Activated CD4-positive, alpha-beta T cell treated with anti-CD3 and anti-CD28 coated beads, Interleukin-2, amount 50 U/mL, for 16 hours (primary cell): ENCODE measurements at regions not wholly inside any gene's neighbourhood (a gene's known extent, or its start where the extent isn't known, plus 50 kb on each side); places are given as distances from the start of the nearest gene placed in this dataset.
A peak's percentile ranks its signal among the peaks of the same experiment; 100 is the strongest.

ENCODE experiments used
- DNase-seq: peaks from one replicate; pipeline ENCODE4 v3.0.0-alpha.2; 2020

DNA sequence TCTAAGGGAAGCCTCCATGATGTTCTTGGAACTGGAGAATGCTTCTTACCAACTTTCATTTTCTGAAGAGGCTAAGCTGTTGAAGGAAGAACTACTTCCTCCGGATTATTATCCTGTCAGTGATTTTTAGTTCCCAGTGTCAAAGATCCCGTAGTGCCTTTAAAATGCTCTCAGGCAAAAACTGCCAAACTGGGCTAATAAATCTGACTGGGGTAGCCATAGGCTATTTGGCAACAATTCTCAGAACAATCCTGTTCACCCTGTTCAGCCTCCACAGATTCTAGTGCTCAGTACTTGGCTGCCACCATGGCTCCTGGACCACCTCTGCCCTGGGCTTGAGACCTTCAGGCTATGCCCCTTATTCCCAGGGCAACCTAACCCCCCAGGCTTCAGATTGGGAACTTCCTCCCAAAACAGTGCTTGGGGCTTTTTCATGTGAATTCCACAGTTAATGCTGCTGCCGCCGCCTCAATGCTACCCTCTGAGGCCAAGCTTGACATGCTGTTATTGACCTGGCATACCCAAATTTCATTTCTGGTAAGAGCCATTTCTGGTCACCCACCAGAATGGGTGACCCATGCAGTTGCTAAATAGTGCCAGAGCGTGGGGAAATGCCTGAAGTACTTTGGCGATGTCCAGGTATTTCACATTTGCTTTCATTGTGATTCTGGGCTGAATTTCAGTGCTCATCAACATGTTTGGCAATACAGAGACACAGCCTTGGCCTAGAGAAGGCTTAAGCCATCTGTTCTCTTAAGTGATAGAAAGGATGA, 110.0 kb upstream of the ARHGAP5 start:
- no peak for DNase-seq

DNA sequence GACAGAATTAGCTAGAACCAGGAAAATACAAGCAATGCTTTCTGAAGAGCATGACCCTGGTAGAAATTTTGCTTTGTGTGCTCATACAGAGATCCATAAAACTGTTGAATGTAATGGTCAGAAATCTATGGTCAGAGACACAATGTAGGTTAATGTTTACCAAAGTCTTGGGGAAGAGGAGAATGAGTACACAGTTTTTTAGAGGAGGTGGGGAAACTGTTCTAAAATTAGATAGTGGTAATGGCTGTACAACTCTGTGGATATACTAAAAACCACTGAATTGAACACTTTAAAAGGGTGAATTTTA, 109.5 kb upstream of the ARHGAP5 start:
- DNase-seq, result no peak

DNA sequence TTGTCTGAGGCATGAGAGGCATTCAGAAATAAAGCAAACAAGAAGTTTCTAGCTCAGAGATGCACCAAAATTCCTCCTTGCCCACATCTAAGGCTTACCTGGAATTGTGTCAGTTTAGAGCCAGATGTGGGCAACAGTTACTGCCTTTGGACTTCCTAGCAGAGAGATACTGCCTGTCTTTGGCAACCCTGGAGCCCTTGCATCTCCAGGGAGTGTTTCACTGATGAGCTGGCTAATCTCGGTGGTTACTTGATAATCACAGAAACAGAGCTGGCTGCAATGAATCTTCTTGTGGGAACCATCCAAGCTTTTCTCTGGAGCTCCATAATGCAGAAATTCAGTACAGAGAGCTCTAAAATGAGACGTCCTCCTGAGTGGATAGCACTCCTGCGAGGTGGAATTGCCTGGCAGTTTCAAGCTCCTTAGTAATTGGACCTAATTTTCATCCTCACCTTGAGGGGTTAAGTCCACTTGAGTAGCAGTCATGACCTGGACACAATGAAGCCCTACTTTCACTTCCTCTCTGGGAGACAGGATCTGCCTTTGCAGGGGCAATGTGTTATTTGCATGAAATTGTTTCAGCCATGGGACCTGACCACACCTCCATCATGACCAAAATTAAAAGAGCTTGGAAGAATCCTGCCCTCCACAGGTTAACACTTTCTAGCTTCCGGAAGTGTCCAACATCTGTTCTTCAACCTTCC, 108.8 kb upstream of the ARHGAP5 start:
- DNase-seq, result no peak

DNA sequence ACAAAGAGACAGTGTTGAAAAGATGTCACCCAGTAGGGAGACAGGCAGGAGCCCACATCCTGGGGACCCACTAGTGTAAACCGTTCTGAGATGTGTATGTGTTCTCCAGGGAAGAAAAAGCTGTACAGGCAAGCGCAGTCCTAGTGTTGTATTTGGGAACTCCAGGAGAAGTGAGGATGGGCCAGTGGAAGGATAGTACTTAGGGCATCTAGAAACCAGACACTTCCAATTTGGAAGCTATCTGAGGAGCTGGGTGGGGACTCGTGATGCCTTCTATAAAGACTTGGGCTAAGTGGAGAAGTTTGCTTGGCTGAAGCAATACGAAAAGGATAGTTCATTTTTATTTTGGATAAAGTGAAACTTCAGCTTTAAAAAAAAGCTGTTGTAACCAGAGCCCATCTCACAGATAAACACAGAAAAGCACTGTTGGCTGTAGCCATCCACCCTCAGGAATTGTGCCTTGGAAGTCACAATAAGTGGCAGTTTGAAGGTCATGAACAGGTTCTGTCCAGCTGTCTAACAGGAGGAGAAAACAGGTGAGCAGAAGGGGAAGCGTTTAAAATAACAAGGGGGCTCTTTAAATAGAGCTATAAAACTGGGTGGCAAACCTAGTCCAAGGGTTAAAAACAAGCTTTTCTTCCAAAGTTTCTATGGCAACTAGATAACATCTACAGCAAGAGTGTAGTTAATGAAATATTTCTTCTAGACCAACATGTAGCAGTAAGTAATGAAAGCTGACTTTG, 108.0 kb upstream of the ARHGAP5 start:
- DNase-seq, result no peak

DNA sequence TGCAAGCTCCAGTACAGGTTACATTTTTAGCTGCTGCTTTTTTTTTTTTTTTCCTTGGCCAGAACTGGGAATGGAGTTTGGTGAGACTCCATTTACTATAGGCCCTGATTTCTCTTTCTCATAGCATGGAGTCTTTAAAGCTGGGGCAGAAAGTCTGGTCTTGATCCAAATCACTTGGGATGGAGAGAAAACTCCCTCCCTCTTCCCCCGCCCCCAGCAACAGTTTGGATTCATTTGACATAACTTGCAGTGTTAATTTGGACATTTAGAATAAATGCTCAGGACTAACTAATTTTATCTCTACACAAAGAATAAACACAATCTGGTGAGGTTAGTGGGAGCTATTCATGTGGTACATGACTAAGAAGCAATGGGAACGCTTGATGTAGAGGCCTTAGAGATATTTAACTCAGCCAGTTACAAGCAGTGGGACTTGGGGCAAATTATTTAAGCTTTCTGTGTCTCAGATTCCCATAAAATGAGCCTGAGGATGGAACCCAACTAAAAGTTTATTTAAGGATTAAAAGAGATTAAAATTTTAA, 107.3 kb upstream of the ARHGAP5 start:
- no peak for DNase-seq

DNA sequence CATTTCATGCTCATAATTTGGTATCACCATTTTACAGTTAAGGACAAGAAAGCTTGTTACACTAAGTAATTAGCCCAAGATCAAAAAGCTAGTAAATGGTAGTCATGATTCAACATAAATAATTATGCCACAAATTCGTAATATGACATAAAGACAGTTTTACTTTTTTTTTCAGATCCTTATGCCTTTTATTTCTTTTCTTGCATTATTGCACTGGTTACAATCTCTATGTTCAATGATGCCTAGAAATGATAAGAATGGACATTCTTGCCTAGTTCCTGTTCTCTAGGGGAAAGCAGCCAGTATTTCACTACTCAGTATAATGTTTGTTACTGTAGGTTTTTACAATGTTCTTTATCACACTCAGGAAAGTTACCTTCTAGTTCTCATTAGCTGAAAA, 106.4 kb upstream of the ARHGAP5 start:
- no peak for DNase-seq

DNA sequence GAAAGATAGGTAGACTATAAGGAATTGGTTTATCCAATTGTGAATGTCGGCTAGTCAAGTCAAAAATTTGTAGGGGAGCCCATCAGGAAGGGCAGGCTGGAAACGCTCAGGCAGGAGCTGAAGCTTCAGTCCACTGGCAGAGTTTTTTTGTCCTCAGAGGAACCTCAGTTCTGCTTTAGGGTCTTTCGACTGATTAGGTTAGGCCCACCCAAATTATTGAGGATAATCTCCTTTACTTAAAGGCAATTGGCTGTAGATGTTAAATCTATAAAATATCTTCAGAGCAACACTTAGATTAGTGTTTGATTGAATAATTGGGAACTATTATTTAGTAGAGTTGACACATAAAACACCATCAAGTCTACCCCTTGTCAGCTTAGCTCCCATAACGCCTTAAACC, 105.5 kb upstream of the ARHGAP5 start:
- DNase-seq, result no peak

DNA sequence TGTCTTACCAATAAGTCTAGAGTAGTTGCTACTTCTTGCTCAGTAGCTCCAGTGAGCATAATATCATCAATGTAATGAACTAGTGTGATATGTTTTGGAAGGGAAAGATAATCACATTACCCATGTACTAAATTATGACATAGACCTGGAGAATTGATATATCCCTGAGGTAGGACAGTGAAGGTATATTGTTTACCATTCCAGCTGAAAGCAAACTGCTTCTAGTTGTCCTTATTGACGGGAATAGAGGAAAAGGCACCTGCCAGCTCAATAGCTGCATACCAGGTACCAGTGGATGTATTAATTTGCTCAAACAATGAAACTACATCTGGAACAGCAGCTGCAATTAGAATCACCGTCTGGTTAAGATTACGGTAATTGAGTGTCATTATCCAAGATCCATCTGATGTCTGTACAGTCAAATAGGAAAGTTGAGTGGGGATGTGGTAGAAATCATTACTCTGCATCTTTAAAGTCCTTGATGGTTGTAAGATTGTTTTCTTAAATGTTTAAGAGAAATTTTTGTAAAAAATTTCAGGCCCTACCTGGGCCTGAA, 100.0 kb upstream of the ARHGAP5 start:
- no peak for DNase-seq

DNA sequence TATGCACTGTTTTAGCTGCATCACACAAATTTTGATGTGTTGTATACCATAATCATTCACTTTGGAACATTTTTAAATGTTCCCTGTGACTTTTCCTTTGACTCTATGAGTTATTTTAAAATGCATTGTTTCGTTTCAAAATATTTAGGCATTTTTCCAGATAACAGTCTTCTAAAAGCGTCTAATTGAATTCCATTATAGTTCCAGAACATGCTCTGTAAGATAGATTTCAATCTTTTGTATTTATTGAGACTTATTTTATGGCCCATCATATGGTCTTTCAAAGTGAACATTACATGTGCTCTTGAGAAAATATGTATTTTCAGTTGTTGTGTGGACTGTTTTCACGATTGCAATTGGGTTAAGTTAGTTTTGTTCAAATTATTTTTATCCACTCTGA, 98.7 kb upstream of the ARHGAP5 start:
- DNase-seq, result no peak

DNA sequence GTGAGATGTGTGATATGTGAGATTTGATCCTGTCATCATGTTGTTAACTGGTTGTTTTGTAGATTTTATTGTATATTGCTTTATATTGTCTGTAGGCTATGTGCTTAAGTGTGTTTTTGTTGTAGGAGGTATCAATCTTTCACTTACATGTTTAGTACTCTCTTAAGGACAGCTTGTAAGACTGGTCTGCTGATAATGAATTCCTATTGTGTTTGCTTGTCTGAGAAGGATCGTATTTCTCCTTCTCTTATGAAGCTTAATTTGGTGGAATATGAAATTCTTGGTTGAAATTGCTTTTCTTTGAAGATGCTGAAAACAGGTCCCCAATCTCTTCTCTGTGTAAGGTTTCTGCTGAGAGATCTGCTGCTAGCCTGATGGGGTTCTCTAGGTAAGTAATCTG, 94.5 kb upstream of the ARHGAP5 start:
- no peak for DNase-seq

DNA sequence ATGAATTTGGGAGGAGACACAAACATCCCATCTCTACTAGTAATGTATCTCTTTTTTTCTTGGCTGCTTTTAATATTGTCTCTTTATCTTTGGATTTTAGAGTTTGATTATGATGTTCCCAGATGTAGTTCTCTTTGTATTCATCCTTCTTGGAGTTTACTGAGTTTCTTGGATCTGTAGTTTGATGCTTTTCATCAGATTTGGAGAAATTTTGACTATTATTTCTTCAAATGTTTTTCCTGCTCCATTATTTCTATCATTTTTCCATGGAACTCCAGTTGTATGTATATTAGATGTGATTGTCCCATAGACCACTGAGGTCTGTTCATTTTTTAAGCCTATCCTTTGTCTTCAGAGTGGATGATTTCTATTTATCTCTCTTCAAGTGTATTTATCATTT, 90.7 kb upstream of the ARHGAP5 start:
- DNase-seq, result no peak

DNA sequence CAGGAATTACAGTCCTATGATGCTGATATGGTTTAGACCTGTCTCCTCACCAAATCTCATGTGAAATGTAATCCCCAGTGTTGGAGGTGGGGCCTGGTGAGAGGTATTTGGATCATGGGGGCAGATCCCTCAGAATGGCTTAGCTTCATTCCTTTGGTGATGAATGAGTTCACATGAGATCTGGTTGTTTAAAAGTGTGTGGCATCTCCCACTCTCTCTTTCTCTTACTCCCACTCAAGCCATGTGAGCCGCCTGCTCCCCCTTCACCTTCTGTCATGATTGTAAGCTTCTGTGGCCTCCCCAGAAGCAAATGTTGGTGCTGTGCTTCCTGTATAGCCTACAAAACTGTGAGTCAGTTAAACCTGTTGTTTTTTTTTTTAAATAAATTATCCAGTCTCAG, 89.4 kb upstream of the ARHGAP5 start:
- no peak for DNase-seq

DNA sequence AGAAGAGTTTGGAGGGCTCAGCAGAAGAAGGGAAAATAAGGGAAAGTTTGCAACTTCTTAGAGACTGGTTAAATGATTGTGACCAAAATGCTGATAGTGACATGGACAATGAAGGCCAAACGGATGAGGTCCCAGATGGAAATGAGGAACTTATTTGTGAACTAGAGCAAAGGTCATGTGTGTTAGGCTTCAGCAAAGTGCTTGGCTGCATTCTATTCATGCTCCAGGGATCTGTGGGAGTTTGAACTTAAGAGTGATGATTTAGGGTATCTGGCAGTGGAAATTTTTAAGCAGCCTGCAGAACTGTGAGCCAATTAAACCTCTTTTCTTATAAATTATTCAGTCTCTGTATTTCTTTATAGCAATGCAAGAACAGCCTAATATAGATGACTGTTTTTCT, 88.9 kb upstream of the ARHGAP5 start:
- no peak for DNase-seq

DNA sequence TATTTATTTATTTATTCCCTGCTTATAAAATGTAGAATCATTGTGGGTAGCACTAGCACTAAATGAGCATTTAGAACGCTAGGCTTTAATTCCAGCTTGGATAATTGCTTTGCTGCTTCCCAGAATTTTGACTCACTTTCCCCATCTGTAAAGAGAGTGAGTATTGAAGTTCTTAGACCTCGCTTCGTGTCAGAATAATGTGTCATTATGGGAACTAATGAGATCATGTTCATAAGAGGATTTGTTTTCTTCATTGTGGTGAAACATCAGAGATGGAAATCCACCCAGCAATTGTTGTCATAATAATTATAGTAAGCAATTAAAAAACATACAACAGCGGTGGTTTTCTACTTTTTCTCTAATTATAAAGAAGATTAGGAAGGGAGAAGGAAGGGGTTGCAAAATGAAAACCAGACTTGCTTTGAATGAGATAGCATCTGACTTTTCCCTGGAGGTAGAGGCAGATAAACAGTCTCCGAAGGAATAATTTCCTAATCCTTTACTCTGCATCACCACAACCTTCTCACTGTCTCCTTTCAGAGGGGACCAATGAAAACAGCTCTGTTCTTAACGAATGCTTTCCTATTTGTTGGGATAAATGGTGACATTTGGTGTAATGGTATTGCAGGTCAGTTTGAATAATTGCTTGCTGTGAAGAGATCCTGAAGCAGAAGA, 86.8 kb upstream of the ARHGAP5 start:
- no peak for DNase-seq

DNA sequence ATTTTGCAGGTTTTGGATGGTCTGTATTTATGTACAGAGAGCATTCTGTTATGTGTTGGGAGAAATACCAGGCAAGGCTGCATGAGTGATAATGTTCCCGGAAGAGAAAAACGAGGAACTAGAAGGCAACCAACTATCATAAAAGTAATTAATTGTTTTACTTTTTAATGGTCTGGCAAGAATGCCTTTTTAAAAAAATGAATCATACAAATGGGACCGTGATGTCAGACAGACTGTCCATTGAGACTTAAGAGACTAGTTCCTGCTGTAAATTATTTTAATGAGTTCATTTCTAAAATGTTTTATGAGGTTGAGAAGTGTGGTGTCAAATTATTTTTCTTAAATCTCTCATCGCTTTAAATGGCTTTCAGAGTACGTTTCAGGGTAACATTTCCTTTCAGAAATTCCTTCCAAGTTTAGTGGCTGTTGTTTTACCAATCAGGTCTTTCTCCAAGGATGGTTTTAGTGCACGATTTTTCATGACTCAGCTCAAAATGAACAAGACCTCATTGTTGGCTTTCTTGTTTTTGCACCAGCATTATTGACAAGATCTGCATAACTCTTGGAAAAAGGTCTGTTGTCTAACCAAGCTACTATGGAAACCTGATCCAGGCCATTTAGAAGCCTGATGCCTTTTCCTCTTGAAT, 86.1 kb upstream of the ARHGAP5 start:
- DNase-seq, result no peak

DNA sequence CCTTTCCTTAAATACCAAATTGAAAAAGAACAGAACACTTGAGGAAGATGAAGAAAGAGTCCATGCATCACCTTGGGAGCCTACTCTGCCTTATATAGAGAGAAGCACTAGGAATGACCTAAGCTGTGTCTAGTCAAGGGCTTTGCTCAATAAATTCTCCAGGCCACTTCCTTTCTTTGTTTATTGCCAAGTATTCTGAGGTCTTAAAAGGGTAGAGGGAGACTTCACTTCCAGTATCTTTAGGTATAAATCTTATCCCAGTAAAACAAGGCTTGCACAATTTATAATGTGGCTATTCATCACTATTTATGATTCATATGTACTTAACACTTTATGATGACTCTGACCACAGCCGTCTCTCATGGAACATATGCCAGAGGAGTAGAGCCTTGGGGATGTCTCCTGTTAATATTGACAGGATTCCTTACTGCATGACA, 85.1 kb upstream of the ARHGAP5 start:
- DNase-seq, result no peak

DNA sequence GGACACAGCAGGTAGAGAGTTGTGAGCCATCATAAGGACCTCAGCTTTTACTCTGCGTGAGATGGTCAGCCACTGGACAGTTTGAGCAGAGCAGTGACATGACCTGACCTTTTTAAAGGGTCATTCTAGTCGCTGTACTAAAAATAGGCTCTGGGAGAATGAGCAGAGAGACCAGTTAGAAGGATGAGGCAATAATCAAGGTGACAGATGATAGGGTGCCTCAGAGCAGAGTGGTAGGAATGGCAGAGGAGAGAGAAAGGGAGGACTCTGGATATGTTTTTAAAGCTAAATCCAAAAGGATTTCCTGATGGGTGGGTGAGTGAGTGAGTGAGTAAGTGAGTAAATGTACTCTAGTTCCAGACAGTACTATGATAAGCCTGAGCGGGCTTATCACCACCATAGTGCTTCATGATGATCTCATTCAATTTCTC, 83.6 kb upstream of the ARHGAP5 start:
- DNase-seq, result no peak

DNA sequence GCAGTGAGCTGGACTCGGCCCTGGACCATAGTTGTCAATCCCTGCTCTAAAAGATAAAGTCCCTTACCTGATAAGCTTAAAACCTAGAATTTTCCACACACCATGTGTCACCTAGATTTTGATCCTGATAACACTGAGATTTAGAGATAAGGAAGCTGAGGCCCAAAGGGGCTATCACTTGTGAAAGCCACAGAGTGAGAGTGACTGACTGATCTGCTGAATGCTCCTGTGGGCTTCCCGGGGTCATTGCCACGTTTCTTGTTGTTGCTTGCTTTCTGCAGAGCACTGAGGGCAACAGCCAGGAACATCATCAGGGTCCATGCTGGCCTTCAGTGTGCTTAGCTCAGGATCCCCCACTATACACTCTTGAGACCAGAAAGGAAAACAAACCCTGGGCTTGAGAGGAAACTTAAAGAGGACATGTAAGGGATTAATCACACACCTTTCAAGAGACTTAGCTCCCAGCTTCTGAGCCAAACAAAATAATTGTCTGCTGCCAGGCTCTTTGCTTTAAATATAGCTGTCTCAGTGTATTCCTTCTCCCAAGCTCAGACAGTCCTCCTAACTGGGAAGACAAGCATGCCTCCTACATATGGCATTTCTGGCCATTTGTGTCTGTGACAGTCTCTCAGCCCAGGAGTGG, 82.6 kb upstream of the ARHGAP5 start:
- peak; percentile 3 for DNase-seq

DNA sequence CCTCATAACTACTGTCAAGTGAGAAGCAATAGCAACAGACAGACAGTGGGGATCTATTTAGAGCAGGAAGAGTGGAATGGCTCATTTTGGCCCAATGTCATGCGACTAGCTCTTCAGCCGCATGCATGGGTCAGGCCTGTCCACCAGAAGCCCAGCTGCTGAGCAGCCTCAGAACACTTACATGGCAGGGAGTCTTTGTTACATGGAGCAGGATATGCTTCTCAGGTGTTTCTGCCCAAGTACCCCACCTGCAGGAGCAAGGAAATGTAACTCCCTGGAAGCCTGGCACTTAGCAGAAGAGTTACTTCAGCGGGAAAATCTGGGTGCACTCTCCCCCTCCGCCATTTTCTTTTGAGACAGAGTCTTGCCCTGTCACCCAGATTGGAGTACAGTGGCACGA, 73.5 kb upstream of the ARHGAP5 start:
- no peak for DNase-seq

DNA sequence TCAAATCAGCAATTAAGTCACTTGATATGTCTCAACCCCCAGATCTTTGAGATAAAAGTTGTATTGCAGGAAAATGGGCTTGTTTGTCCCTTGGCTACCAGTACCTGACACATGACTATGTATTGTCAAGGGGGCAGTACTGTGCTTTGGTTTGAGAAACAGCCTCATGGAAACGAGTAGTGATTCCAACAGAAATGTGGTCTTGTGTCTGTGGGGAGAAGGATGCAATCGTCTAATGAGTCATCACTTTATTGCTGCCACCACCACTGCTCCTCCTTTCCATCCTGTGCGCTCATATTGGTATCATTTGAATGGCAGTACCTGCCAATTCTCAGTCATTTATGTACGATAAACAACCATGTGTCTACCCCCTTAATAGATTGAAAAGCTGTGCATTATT, 72.8 kb upstream of the ARHGAP5 start:
- no peak for DNase-seq

DNA sequence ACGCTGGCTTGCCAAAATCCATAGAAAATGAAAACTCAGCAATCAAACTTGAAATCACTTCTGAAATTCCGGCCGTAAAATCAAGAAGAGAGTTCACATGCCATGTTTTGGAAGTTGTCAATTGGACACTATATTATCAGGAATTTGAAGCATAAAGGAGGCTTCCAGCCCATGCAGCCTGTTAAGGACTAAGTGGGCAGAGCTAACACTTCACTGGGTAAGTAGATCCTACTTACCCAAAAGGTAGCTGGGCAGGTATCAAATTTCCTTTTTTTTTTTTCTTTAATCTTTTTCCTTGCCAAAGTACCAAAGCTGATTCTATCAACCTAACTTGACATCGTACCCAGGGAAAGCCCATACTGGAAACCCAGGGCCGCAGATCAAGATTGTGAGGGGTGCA, 71.5 kb upstream of the ARHGAP5 start:
- DNase-seq, result no peak
